Gastroesophageal sphincter (tissue), 4 donors: ENCODE measurements at regions not wholly inside any gene's neighbourhood (a gene's known extent, or its start where the extent isn't known, plus 50 kb on each side); places are given as distances from the start of the nearest gene placed in this dataset.
"Not testable (repeated sequence)": the region's sequence is repeated elsewhere in the genome, so short reads cannot be mapped to it uniquely, and the experiment has no call there.

Source experiments
- ATAC-seq: fragments of 150-250 bp; one replicate; pipeline ENCODE4 v1.9.1; 2016; ENCODE audit warnings: mild to moderate bottlenecking, moderate library complexity
- H3K27ac ChIP-seq, 4 donors: fragments of 200-600 bp; sonication (generic) in 3 of 4; 1 replicate in 3 of 4; 2 replicates in 1 of 4; pipeline ENCODE4 v1.5.1; 2016 to 2019
- H3K27me3 ChIP-seq: fragments of 200-600 bp; sonication (generic); one replicate; pipeline ENCODE4 v1.5.1; 2019
- H3K36me3 ChIP-seq, 2 donors: fragments of 200-600 bp; sonication (generic); one replicate each; pipeline ENCODE4 v1.5.1; 2019; ENCODE audit warnings: control low read depth in 1 of 2
- H3K4me1 ChIP-seq, 3 donors: fragments of 200-600 bp; sonication (generic); 1 replicate in 2 of 3; 2 replicates in 1 of 3; pipeline ENCODE4 v1.5.1; 2016 to 2019; ENCODE audit warnings: control low read depth in 2 of 3
- H3K4me3 ChIP-seq, 2 donors: fragments of 200-600 bp; sonication (generic); one replicate each; pipeline ENCODE4 v1.5.1; 2019; ENCODE audit warnings: mild to moderate bottlenecking in 1 of 2, moderate library complexity in 1 of 2
- H3K9me3 ChIP-seq, 3 donors: fragments of 200-600 bp; sonication (generic); one replicate each; pipeline ENCODE4 v1.5.1; 2017 to 2019; ENCODE audit warnings: control low read depth in 2 of 3
- EP300 ChIP-seq: sonication (generic); formaldehyde crosslinking; IDR thresholded peaks from one replicate; pipeline ENCODE4 v1.6.1; 2017; ENCODE audit warnings: antibody characterized with exemption, mild to moderate bottlenecking
- POLR2A ChIP-seq, 2 donors: fragments of 450-650 bp; IDR thresholded peaks; one replicate each; pipeline ENCODE4 v1.6.1; 2017; ENCODE audit warnings: antibody characterized with exemption in 2 of 2, mild to moderate bottlenecking in 2 of 2, moderate library complexity in 1 of 2
- POLR2AphosphoS5 ChIP-seq: sonication (generic); formaldehyde crosslinking; IDR thresholded peaks from one replicate; pipeline ENCODE4 v1.6.1; 2017; ENCODE audit warnings: antibody characterized with exemption
- WGBS, 2 donors: methylation state at CpG; one replicate each; pipeline ENCODE4 v1.1.5; 2018; ENCODE audit warnings: low coverage in 1 of 2; 5-methylcytosine and 5-hydroxymethylcytosine counted together
- TF ChIP-seq, protein P1 (sequence below), 4 experiments: fragments of 200-600 bp in 2 of 4; fragments of 450-650 bp in 2 of 4; sonication (generic) in 1 of 4; IDR thresholded peaks; one replicate each; pipeline ENCODE4 v1.5.1; 2017 to 2019; ENCODE audit warnings: antibody characterized with exemption in 4 of 4, mild to moderate bottlenecking in 2 of 4, moderate library complexity in 2 of 4

DNA sequence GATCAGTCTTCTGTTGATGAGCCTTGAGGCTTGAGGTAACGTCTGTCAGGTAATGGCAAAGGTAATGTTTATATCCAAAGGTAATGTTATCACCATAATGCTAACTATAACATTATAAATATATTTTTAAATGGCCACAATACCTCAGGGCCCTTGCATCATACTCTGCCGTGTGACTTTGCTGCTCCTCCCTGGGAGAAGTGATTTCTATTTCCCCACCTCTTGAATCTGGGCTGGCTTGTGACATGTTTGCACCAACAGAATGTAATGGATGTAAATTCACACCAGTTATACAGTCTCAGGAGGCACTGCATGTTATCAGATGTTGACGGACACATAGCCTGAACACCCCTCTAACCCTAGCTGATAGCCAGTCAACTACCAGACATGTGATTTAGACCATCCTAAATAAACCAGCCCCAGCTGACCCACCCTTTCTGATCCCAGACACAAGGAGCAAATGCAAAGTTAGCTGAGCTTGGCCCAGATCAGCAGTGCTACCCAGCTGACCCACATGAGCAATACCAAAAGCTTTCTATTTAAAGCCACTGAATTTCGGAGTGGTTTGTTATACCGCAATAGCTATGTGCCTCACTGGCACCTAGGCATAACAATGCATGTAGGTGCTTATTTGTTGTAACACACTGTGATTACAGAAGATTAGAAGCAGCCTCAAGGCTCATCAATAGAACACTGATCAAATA is 93.8 kb upstream of the SIRPA start:
- Histone ChIP-seq H3K36me3 (no peaks in the 10 kb centered on the region), H3K27ac (no peak overlapping the region), H3K27me3 (no peaks in the 10 kb centered on the region), H3K4me1 (peaks cover 0 to 29% (median 21%) of the 10 kb centered on the region in 3 donors), H3K4me3 (no peak overlapping the region), H3K9me3 (no peaks in the 10 kb centered on the region)
- TF ChIP-seq, protein P1, sequence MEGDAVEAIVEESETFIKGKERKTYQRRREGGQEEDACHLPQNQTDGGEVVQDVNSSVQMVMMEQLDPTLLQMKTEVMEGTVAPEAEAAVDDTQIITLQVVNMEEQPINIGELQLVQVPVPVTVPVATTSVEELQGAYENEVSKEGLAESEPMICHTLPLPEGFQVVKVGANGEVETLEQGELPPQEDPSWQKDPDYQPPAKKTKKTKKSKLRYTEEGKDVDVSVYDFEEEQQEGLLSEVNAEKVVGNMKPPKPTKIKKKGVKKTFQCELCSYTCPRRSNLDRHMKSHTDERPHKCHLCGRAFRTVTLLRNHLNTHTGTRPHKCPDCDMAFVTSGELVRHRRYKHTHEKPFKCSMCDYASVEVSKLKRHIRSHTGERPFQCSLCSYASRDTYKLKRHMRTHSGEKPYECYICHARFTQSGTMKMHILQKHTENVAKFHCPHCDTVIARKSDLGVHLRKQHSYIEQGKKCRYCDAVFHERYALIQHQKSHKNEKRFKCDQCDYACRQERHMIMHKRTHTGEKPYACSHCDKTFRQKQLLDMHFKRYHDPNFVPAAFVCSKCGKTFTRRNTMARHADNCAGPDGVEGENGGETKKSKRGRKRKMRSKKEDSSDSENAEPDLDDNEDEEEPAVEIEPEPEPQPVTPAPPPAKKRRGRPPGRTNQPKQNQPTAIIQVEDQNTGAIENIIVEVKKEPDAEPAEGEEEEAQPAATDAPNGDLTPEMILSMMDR (IDR thresholded peaks at IDR 0.05): no peak
- TF ChIP-seq POLR2AphosphoS5 (no peak), POLR2A (IDR thresholded peaks at IDR 0.05) (no peak), EP300 (no peak)
- WGBS, 2 donors: 54 to 71% methylated on average over 3 to 4 of the region's 5 CpGs
- ATAC-seq: no peak

DNA sequence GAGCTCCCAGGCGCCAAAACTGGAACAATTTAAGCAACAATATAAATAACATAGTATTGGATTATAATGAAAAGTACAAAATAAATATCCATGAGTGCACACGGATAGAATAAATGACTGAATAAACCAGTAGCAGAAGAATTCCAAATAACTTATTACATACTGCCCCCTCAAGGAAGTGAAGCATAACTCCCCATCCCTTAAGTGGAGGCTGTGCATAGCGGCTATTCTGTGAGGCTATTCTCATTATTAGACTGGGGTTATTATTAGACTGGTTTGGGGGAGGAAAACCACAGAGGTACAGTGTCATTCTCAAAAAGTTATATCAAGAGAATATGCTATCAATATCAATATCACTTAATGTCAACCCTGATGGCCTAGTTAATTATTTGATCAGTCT is 94.4 kb upstream of the SIRPA start:
- WGBS, 2 donors: 18 to 19% methylated on average over 3 of the region's 3 CpGs
- H3K27ac ChIP-seq: no peak overlapping the region
- ATAC-seq: no peak

DNA sequence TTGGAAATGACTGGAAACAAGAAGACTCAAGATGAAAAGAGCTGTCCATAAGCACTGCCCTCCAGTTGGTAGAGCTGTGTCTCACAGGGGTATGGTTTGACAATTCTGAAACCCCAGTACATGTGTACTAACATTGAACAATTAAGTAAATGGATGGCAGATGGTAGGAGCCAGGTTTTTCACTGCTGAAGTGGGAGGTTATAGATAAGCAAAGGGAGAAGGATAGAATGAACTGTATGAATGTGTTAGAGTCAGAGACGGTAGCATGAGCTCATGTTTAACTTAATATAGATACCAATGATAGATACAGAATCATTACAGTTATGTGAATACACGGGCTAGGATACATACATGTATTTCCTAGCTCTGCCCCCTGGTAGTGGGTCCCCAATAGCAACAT is 95.0 kb upstream of the SIRPA start:
- H3K9me3 ChIP-seq: no peaks in the 10 kb centered on the region
- H3K36me3 ChIP-seq: no peaks in the 10 kb centered on the region
- H3K27me3 ChIP-seq: no peaks in the 10 kb centered on the region
- peaks cover 0 to 29% (median 21%) of the 10 kb centered on the region in 3 donors for H3K4me1 ChIP-seq
- H3K4me3 ChIP-seq: no peak overlapping the region
- TF ChIP-seq POLR2AphosphoS5 (no peak), EP300 (no peak), POLR2A (IDR thresholded peaks at IDR 0.05) (no peak)
- TF ChIP-seq, protein P1 (IDR thresholded peaks at IDR 0.05): no peak
- no peak overlapping the region for H3K27ac ChIP-seq
- 58 to 65% methylated on average over 2 of the region's 2 CpGs for WGBS, 2 donors
- no peak for ATAC-seq

More for the DNA sequence above, 94.4 kb upstream of the SIRPA start:
- H3K4me1 ChIP-seq: peaks cover 0 to 29% (median 21%) of the 10 kb centered on the region in 3 donors
- TF ChIP-seq, protein P1 (IDR thresholded peaks at IDR 0.05): peak in 1 of 4 experiments; percentile 30
- no peak for TF ChIP-seq EP300
- H3K27me3 ChIP-seq: no peaks in the 10 kb centered on the region
- H3K36me3 ChIP-seq: no peaks in the 10 kb centered on the region
- H3K4me3 ChIP-seq: no peak overlapping the region
- H3K9me3 ChIP-seq: no peaks in the 10 kb centered on the region

DNA sequence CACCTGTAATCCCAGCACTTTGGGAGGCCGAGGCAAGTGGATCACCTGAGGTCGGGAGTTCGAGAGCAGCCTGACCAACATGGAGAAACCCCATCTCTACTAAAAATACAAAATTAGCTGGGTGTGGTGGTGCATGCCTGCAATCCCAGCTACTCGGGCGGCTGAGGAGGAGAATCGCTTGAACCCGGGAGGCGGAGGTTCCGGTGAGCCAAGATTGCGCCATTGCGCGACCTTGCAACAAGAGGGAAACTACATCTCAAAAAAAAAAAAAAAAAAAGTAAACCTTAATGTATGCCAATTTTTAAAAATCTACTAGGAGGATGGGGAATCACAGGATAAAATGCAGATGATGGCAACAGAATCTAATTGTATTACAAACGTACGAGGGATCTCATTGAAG is 95.5 kb upstream of the SIRPA start:
- not testable (repeated sequence) for H3K36me3 ChIP-seq, H3K4me3 ChIP-seq, ATAC-seq, H3K27me3 ChIP-seq, H3K27ac ChIP-seq, H3K9me3 ChIP-seq
- H3K4me1 ChIP-seq: peaks cover 0 to 29% (median 21%) of the 10 kb centered on the region in 3 donors
- WGBS, 2 donors: 71 to 84% methylated on average over 6 to 8 of the region's 14 CpGs

DNA sequence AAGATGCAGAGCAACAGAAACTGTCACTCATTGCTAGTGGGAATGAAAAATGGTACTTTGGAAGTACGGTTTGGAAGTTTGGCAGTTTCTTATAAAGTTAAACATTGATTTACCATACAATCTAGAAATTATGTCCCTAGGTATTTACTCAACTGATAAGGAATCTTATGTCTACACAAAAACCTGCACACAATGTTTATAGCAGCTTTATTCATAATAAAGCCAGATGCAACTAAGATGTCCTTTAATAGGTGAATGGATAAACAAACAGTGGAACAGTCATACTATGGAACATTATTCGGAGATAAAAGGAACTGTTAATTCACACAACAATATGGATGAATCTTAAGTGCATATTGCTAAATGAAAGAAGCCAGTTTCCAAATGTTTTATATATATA is 96.2 kb upstream of the SIRPA start:
- WGBS, 2 donors: 56 to 69% methylated on average over 2 of the region's 2 CpGs
- Histone ChIP-seq H3K27ac (no peak overlapping the region), H3K27me3 (peaks cover 6% of the 10 kb centered on the region), H3K4me3 (no peak overlapping the region), H3K36me3 (no peaks in the 10 kb centered on the region), H3K9me3 (no peaks in the 10 kb centered on the region), H3K4me1 (peaks cover 0 to 25% (median 21%) of the 10 kb centered on the region in 3 donors)
- ATAC-seq: no peak
- TF ChIP-seq POLR2AphosphoS5 (no peak), POLR2A (IDR thresholded peaks at IDR 0.05) (no peak), EP300 (no peak)
- TF ChIP-seq, protein P1 (IDR thresholded peaks at IDR 0.05): no peak
